ENCODE measurements at regions not wholly inside any gene's neighbourhood (a gene's known extent, or its start where the extent isn't known, plus 50 kb on each side); places are given as distances from the start of the nearest gene placed in this dataset.

GRCh38 chr3:181660337-181660736, 51.4 kb upstream of the SOX2 start:
- DNase-seq (ENCODE audit: low spot score) = no peak

DNA sequence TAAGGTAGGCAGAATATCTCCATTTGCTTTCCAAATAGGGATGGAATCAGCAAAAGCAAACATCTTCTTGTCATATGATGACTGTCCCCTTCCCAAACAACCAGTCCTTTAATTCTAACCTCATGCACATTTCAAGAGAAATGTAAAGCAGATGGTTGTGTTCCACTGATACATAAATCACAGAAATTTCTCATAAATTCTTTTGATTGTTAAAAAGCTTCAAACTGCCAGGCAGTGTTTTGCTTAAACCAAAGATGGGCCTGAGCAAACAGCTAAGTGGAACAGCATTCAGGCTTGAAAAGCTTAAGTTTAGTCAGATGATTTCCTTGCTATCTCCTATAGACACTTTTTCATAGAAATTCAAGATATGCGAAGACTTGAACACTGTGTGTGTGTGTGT, 74.3 kb upstream of the SOX2 start:
- no peak for DNase-seq (ENCODE audit: low spot score)

DNA sequence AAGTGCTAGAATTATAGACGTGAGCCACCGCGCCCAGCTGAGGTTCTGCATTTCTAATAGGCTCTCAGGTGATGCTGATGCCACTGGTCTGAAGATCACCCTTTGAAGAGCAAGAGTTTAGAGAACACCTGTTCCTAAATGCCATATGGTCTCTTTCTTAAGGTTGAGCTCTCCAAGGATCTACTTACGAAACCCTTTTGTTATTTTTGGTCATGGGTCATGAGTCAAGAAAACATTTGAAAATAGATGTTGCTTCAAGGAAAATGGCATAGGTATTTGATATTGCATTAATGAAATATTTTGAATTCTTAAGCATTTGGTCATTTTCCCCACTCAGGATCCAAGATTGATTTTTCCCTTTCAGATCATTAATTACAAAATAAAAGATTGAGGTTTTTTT, 74.7 kb upstream of the SOX2 start:
- no peak for DNase-seq (ENCODE audit: low spot score)

DNA sequence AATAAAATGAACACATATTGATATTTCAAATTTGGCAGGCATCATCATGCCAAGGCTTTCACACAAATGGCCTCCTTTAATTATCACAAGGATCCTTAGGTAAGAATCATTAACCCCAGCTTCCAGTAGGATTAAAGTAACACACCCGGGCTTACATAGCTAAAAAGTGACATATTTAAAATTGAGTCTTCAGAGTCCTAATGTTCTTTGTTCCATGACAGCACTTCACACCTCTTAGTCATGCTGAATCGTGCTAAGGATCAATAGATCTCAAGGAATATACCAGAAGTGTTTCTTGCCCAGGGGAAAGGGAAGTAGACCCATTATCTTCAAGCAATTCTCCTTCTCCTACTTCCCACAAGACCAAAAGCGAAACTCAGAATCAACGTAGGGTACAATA, 76.6 kb upstream of the SOX2 start:
- no peak for DNase-seq (ENCODE audit: low spot score)

GRCh38 chr3:181633556-181633955, 78.2 kb upstream of the SOX2 start:
- DNase-seq (ENCODE audit: low spot score) = no peak

- DNase-seq (ENCODE audit: low spot score) = no peak
Observed at GRCh38 chr3:181631901-181632300, 79.8 kb upstream of the SOX2 start.

DNA sequence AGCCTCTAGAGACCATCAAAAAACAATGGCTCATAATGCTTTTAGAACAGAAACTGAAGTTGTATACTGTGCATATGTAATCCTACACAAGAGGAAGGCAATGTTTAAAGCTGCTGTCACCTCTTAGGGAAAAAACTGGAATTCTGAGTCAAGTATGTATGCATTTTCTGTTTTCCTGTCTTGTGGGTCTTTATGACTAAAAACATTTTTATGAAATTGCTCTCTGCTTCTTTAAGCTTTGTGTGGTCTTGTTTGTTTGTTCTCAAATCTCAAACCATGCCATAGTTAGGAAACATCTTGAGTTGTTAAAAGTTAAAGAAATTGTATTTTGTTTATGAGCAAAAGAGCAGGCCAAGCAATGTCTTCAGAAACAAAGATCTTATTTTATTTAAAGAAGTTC, 80.9 kb upstream of the SOX2 start:
- DNase-seq (ENCODE audit: low spot score) = no peak

DNA sequence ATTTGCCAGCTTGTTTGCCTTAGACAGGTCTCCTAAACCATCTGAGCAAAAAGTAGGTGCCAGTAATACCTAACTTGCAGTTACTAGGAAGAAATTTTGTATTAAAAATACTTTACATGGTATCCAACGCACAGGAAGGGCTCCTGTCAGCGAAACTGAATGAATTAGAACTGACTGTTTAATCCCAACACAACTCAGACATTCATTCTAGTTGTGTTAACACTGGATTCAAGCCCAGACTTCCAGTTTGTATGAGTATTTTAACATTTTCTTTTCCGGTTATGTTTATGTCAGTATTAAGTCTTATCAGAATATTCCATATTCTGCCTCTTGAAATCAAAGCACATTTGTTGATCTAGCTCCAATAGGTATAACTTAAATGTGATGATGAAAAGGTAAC, 82.0 kb upstream of the SOX2 start:
- DNase-seq (ENCODE audit: low spot score) = no peak

DNA sequence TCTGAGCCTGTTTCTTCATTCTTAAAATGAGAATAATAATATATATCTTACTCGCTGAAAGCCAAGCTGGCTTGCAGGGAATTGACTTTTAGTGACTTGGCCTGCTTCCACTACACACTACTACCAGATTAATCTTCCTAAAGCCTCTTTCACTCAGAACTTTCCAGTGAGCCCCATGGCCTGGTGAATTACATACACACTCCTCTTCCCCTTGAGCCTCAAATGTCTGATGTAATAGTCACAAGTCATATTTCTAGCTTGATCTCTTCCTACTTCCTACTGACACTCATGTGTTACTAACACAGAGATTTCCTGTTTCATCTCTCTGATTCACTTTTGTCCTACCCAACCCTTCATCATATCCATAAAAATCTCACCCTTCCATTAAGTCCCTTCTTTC, 82.7 kb upstream of the SOX2 start:
- no peak for DNase-seq (ENCODE audit: low spot score)

DNA sequence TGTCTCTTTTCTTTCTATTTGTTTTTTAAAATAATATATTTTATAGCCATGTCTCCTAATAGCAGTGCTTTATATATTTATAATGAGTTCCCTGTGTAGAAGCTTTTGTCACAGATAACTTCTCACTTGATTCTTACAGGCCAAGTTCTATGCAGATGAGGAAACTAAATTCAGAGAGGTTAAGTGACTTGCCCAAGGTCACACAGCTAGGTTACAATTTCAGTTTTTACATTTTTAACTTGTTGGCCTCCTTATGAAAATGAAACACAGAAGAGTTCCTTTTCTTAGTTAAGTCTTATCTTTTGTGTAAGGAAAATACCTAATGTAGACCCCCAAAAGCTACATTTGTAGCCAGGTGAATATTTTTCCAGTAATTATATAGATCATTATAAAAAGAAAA, 83.3 kb upstream of the SOX2 start:
- DNase-seq (ENCODE audit: low spot score) = no peak

DNA sequence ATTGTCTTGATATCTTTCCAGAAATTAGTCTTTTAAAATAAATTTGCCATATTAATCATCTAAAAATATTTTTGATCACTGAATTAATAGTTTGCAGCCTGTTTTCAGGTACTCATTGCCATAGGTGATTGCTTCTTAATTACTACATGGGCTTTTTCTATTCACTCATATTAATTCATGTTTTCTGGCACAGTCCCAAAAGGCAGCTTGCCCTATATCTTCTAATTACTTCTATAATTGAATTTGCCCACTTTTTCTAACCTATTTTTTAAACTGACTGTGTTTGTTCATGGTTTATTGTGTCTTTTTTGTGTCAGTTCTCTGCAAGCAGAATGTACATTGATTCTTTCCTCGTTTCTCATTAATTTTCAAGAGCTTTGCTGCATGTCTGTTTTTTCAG, 85.7 kb upstream of the SOX2 start:
- no peak for DNase-seq (ENCODE audit: low spot score)

- no peak for DNase-seq (ENCODE audit: low spot score)
Observed at GRCh38 chr3:181623924-181624694, 87.6 kb upstream of the SOX2 start.

- DNase-seq (ENCODE audit: low spot score) = no peak
Observed at GRCh38 chr3:181622365-181622764, 89.4 kb upstream of the SOX2 start.

DNA sequence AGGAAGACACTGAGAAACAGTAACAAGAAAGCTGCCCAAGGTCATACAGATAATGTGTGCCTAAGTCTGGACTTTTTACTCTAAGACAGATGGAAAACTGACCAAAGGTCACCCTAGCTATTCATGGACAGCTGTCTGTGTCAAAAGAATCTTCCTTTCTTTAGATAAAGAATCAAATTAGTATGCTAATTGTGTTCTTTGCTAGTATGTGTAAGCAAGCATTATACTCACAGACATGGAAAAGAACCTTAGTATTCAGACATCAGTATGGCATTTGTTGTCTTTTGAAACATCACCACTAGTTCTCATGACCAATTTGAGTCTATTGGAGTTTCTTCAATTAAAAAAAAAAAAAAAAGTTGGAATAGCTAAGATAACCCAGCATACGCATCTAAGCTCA, 91.8 kb upstream of the SOX2 start:
- DNase-seq (ENCODE audit: low spot score) = no peak

- no peak for DNase-seq (ENCODE audit: low spot score)
Observed at GRCh38 chr3:181618260-181618659, 93.5 kb upstream of the SOX2 start.

GRCh38 chr3:181616088-181617070, 95.3 kb upstream of the SOX2 start:
- no peak for DNase-seq (ENCODE audit: low spot score)

DNA sequence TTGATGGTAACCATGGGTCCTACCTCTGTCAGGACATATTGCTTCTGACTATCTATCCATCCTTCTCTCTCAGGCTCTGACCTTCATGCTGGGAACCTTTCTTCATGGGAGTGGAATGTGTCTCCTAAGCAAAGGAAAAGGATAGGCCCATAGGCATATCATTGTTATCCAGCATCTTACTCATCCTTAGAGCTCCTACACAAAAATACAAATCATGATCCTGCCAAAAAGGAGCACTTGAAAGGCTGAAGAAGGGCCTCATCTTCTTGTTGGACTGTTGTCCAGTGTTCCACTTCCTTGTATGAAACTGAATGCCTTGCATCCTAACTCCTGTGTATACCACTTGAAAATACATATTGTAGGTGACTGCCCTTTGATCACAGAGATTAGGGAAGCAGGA, 96.1 kb upstream of the SOX2 start:
- no peak for DNase-seq (ENCODE audit: low spot score)

- no peak for DNase-seq (ENCODE audit: low spot score)
Observed at GRCh38 chr3:181614878-181615277, 96.8 kb upstream of the SOX2 start.

- DNase-seq (ENCODE audit: low spot score) = no peak
Observed at GRCh38 chr3:181613813-181614212, 97.9 kb upstream of the SOX2 start.

GRCh38 chr3:181613191-181613590, 98.5 kb upstream of the SOX2 start:
- no peak for DNase-seq (ENCODE audit: low spot score)

DNA sequence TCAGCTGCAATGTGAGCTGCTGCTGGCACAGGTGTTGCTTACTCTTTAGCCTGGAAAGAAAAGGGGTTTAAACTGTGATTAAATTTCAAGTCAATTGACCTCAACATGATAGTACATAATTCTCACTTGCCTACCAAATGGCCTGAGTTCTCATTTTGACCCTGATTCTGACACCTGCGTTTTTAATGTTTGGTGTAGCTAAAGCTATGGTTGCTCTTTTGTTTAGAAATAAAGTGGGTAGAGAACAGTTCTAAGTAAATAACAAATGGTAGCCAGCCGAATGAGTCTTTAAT, 100.8 kb upstream of the SOX2 start:
- DNase-seq (ENCODE audit: low spot score) = no peak

DNA sequence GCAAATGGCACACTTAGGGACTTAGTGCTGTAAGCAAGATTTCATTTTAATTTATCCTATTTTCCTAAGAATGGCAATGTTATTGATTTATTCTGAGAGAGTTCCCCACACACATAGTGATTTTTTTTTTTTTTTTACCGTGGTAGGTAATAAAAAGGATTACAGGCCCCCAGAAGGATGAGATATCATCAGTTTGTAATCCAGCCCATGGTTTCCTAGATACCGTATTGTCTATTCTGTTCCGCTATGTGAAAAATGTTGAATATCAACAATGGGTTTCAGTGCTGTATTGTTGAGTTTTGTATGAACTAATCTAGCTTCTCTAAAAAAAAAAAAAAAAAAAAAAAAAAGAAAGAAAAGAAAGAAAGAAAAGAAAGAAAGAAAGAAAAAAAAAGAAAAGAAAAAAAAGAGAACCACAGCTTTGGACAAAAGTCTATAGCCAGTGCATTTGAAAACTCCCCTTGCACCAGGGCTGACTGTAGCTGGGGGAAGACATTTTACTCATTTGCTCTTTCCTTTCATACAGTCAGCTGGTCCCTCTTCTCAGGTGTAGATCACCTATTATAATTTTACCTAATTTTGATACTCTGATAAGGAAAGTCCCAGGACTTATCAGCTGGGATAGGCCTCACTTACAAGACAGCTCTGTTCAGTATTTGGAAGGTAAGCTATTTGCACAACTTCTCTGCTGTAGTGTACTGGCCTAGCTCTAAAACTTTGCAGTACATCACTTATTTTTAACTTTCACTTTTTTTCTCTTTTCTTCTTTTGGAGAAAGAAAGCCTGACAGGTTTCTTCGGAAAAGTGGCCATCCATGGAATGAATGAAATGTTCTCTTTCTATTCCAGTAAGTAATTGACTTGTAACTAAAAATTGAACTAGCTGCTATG, 101.4 kb upstream of the SOX2 start:
- no peak for DNase-seq (ENCODE audit: low spot score)

Data from HuH-7 (cell line).